NT2/D1 (cell line): ENCODE measurements at regions not wholly inside any gene's neighbourhood (a gene's known extent, or its start where the extent isn't known, plus 50 kb on each side); places are given as distances from the start of the nearest gene placed in this dataset.

Experiments used
- YY1 ChIP-seq: IDR thresholded peaks from 2 replicates; pipeline ENCODE4 v1.6.1; 2011; ENCODE audit not compliant: insufficient read length, insufficient read depth
- ZNF274 ChIP-seq: IDR thresholded peaks from 2 replicates; pipeline ENCODE4 v1.6.1; 2011; ENCODE audit warnings: mild to moderate bottlenecking, low read depth, low read length

DNA sequence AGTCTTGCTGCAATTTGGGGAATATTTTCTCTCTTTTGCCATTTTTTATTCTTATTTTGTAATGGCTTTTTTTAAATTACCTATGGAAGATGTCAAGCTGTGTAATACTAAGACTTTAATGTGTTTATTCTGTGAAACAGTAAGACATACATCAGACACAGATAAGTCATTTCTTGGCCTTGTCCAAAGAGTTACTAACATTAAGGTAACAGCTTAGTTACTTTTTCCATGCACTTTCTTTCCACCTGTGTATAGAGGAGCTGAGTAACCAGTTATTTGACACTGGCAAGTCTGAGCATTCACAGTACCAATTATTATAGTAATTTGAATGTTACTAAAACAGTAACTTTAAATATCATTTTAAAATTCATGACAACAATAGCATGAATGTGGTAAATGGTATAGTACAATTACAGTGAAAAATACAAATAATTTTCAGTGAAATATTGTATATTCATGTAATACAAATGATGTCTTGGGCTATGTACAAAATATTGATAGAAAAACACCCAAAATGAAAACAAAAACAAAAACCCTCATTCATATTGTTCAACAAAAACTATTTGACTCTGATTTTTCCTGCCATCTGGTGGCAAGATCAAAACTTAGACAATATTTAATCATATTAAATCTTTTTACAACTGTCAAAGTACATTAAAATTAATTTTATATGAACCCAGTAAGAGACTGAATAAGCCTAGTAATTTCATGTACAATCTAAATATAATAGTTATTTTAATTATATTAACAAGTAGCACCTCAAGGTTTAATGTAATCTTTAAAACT, 259.8 kb upstream of the SEMA3A start:
- TF ChIP-seq ZNF274 (no peak), YY1 (no peak)
